Left renal pelvis (tissue), 4 donors: ENCODE measurements at regions not wholly inside any gene's neighbourhood (a gene's known extent, or its start where the extent isn't known, plus 50 kb on each side); places are given as distances from the start of the nearest gene placed in this dataset.
A peak's percentile ranks its signal among the peaks of the same experiment; 100 is the strongest.

Experiments used
- DNase-seq, 4 donors: peaks; one replicate each; pipeline ENCODE4 v3.0.0-alpha.2; 2013; ENCODE audit warnings: low read depth in 4 of 4, low spot score in 3 of 4

GRCh38 chr11:95556342-95557163 is 233.0 kb downstream of the FAM76B start:
- peak; percentile 48 to 70 (median 60) for DNase-seq

GRCh38 chr11:95556011-95556341 is 233.6 kb downstream of the FAM76B start:
- DNase-seq = no peak

GRCh38 chr11:95554911-95555310 is 234.7 kb downstream of the FAM76B start:
- no peak for DNase-seq

- DNase-seq = no peak
Measured at GRCh38 chr11:95549301-95549700, 240.3 kb downstream of the FAM76B start.

- DNase-seq = no peak
Measured at GRCh38 chr11:95548416-95548815, 241.2 kb downstream of the FAM76B start.

GRCh38 chr11:95547976-95548375 is 241.6 kb downstream of the FAM76B start:
- no peak for DNase-seq

- DNase-seq = no peak
Measured at GRCh38 chr11:95547186-95547585, 242.4 kb downstream of the FAM76B start.

GRCh38 chr11:95545116-95545875 is 244.3 kb downstream of the FAM76B start:
- DNase-seq = no peak

GRCh38 chr11:95544095-95544856 is 245.3 kb downstream of the FAM76B start:
- no peak for DNase-seq

- DNase-seq = no peak
Measured at GRCh38 chr11:95542868-95543551, 246.6 kb downstream of the FAM76B start.

GRCh38 chr11:95541715-95542114 is 247.9 kb downstream of the FAM76B start:
- DNase-seq = no peak

- no peak for DNase-seq
Measured at GRCh38 chr11:95536047-95536690, 253.4 kb downstream of the FAM76B start.

GRCh38 chr11:95534809-95535208 is 254.8 kb downstream of the FAM76B start:
- DNase-seq = no peak

GRCh38 chr11:95534226-95534625 is 255.4 kb downstream of the FAM76B start:
- DNase-seq = no peak

- DNase-seq = no peak
Measured at GRCh38 chr11:95531116-95531515, 258.5 kb downstream of the FAM76B start.

- DNase-seq = no peak
Measured at GRCh38 chr11:95524314-95525036, 265.1 kb downstream of the FAM76B start.

GRCh38 chr11:95522874-95523273 is 266.7 kb downstream of the FAM76B start:
- DNase-seq = no peak

- no peak for DNase-seq
Measured at GRCh38 chr11:95521862-95522261, 267.7 kb downstream of the FAM76B start.

GRCh38 chr11:95521133-95521542 is 268.4 kb downstream of the FAM76B start:
- DNase-seq = no peak
